ENCODE measurements at regions not wholly inside any gene's neighbourhood (a gene's known extent, or its start where the extent isn't known, plus 50 kb on each side); places are given as distances from the start of the nearest gene placed in this dataset.

- in situ Hi-C loops (cut with HindIII; ENCODE audit: low pct_ligation_motif_present, low pct_unique_long_range_greater_than_20kb, low sequenced_read_pairs): no loop called here
Observed at GRCh38 chr20:47876311-47877088, 91.2 kb upstream of the SULF2 start.

GRCh38 chr20:47875297-47876025 is 90.2 kb upstream of the SULF2 start:
- peak; percentile 12 for DNase-seq
- in situ Hi-C loops (cut with HindIII; ENCODE audit: low pct_ligation_motif_present, low pct_unique_long_range_greater_than_20kb, low sequenced_read_pairs): no loop called here

More at GRCh38 chr20:47876311-47877088, 91.2 kb upstream of the SULF2 start:
- no peak for DNase-seq

GRCh38 chr20:47872341-47872740 is 87.1 kb upstream of the SULF2 start:
- in situ Hi-C loops (cut with HindIII; ENCODE audit: low pct_ligation_motif_present, low pct_unique_long_range_greater_than_20kb, low sequenced_read_pairs): no loop called here
- no peak for DNase-seq

- in situ Hi-C loops (cut with HindIII; ENCODE audit: low pct_ligation_motif_present, low pct_unique_long_range_greater_than_20kb, low sequenced_read_pairs): no loop called here
- no peak for DNase-seq
Observed at GRCh38 chr20:47870475-47870874, 85.2 kb upstream of the SULF2 start.

GRCh38 chr20:47868744-47869143 is 83.5 kb upstream of the SULF2 start:
- in situ Hi-C loops (cut with HindIII; ENCODE audit: low pct_ligation_motif_present, low pct_unique_long_range_greater_than_20kb, low sequenced_read_pairs): no loop called here
- no peak for DNase-seq

GRCh38 chr20:47868236-47868635 is 83.0 kb upstream of the SULF2 start:
- no peak for DNase-seq
- in situ Hi-C loops (cut with HindIII; ENCODE audit: low pct_ligation_motif_present, low pct_unique_long_range_greater_than_20kb, low sequenced_read_pairs): no loop called here

- in situ Hi-C loops (cut with HindIII; ENCODE audit: low pct_ligation_motif_present, low pct_unique_long_range_greater_than_20kb, low sequenced_read_pairs): no loop called here
- DNase-seq: no peak
Observed at GRCh38 chr20:47867831-47868230, 82.5 kb upstream of the SULF2 start.

- in situ Hi-C loops (cut with HindIII; ENCODE audit: low pct_ligation_motif_present, low pct_unique_long_range_greater_than_20kb, low sequenced_read_pairs): no loop called here
- DNase-seq: no peak
Observed at GRCh38 chr20:47866480-47866879, 81.2 kb upstream of the SULF2 start.

- in situ Hi-C loops (cut with HindIII; ENCODE audit: low pct_ligation_motif_present, low pct_unique_long_range_greater_than_20kb, low sequenced_read_pairs): no loop called here
- no peak for DNase-seq
Observed at GRCh38 chr20:47865912-47866311, 80.6 kb upstream of the SULF2 start.

- in situ Hi-C loops (cut with HindIII; ENCODE audit: low pct_ligation_motif_present, low pct_unique_long_range_greater_than_20kb, low sequenced_read_pairs): no loop called here
- DNase-seq: no peak
Observed at GRCh38 chr20:47865451-47865850, 80.2 kb upstream of the SULF2 start.

GRCh38 chr20:47863981-47864380 is 78.7 kb upstream of the SULF2 start:
- in situ Hi-C loops (cut with HindIII; ENCODE audit: low pct_ligation_motif_present, low pct_unique_long_range_greater_than_20kb, low sequenced_read_pairs): no loop called here
- DNase-seq: no peak

- in situ Hi-C loops (cut with HindIII; ENCODE audit: low pct_ligation_motif_present, low pct_unique_long_range_greater_than_20kb, low sequenced_read_pairs): no loop called here
- no peak for DNase-seq
Observed at GRCh38 chr20:47863315-47863965, 78.2 kb upstream of the SULF2 start.

- in situ Hi-C loops (cut with HindIII; ENCODE audit: low pct_ligation_motif_present, low pct_unique_long_range_greater_than_20kb, low sequenced_read_pairs): no loop called here
- DNase-seq: no peak
Observed at GRCh38 chr20:47862574-47863240, 77.4 kb upstream of the SULF2 start.

- in situ Hi-C loops (cut with HindIII; ENCODE audit: low pct_ligation_motif_present, low pct_unique_long_range_greater_than_20kb, low sequenced_read_pairs): no loop called here
- no peak for DNase-seq
Observed at GRCh38 chr20:47861116-47861515, 75.8 kb upstream of the SULF2 start.

- in situ Hi-C loops (cut with HindIII; ENCODE audit: low pct_ligation_motif_present, low pct_unique_long_range_greater_than_20kb, low sequenced_read_pairs): no loop called here
- DNase-seq: no peak
Observed at GRCh38 chr20:47860049-47860830, 75.0 kb upstream of the SULF2 start.

- in situ Hi-C loops (cut with HindIII; ENCODE audit: low pct_ligation_motif_present, low pct_unique_long_range_greater_than_20kb, low sequenced_read_pairs): no loop called here
- no peak for DNase-seq
Observed at GRCh38 chr20:47859278-47859677, 74.0 kb upstream of the SULF2 start.

GRCh38 chr20:47857569-47858464 is 72.5 kb upstream of the SULF2 start:
- in situ Hi-C loops (cut with HindIII; ENCODE audit: low pct_ligation_motif_present, low pct_unique_long_range_greater_than_20kb, low sequenced_read_pairs): no loop called here
- peak; percentile 58 for DNase-seq
